DND-41 (cell line): ENCODE measurements at regions not wholly inside any gene's neighbourhood (a gene's known extent, or its start where the extent isn't known, plus 50 kb on each side); places are given as distances from the start of the nearest gene placed in this dataset.

Experiments
- CTCF ChIP-seq: IDR thresholded peaks from 2 replicates; pipeline ENCODE4 v1.5.1; 2012; ENCODE audit warnings: borderline replicate concordance, low read length, moderate library complexity, mild to moderate bottlenecking; ENCODE audit not compliant: poor library complexity, severe bottlenecking; ENCODE audit errors: extremely low read depth
- EZH2 ChIP-seq: IDR thresholded peaks from 3 replicates; pipeline ENCODE4 v1.6.1; 2012; ENCODE audit warnings: borderline replicate concordance, low read depth, mild to moderate bottlenecking, moderate library complexity, low read length, inconsistent platforms; ENCODE audit not compliant: severe bottlenecking

DNA sequence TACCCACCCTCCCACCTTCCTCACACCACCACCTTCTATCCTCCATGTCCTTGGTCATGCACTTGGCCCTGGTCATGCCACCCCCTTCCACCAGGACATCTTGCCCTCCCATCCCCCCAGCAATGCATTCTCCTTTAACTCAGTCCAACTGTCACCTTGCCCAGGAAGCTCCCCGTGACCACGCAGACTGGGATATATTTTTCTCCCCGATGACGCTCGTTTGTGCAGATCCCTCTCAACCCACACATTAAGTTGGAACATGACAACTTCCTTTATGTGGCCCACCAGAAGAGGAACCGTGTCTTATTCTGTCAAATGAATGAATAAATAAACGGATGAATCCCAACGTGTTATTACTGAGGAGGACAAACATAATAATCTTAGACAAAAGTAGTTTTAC, 82.8 kb upstream of the TAS2R1 start:
- TF ChIP-seq CTCF: no peak
- no peak for TF ChIP-seq EZH2
